HG03575 (cell line): ENCODE measurements at regions not wholly inside any gene's neighbourhood (a gene's known extent, or its start where the extent isn't known, plus 50 kb on each side); places are given as distances from the start of the nearest gene placed in this dataset.

Source experiments
- ATAC-seq: cut with Tn5 transposase; IDR thresholded peaks from one replicate; pipeline ENCODE4 v1.9.1; 2021; ENCODE audit not compliant: unreplicated experiment, insufficient number of reproducible peaks, low FRiP score; ENCODE audit errors: extremely low read depth

DNA sequence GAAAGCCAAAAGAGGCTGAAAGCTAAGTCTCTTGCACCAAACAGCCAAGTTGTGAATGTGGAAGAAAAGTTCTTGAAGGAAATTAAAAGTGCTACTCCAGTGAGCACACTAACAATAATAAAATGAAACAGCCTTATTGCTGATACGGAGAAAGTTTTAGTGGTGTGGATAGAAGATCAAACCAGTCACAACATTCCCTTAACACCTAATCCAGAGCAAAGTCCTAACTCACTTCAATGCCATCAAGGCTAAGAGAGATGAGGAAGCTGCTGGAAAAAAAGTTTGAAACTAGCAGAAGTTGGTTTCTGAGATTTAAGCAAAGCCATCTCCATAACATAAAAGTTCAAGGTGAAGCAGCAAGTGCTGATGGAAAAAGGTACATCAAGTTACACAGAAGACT is 288.8 kb upstream of the RARB start:
- no peak for ATAC-seq

DNA sequence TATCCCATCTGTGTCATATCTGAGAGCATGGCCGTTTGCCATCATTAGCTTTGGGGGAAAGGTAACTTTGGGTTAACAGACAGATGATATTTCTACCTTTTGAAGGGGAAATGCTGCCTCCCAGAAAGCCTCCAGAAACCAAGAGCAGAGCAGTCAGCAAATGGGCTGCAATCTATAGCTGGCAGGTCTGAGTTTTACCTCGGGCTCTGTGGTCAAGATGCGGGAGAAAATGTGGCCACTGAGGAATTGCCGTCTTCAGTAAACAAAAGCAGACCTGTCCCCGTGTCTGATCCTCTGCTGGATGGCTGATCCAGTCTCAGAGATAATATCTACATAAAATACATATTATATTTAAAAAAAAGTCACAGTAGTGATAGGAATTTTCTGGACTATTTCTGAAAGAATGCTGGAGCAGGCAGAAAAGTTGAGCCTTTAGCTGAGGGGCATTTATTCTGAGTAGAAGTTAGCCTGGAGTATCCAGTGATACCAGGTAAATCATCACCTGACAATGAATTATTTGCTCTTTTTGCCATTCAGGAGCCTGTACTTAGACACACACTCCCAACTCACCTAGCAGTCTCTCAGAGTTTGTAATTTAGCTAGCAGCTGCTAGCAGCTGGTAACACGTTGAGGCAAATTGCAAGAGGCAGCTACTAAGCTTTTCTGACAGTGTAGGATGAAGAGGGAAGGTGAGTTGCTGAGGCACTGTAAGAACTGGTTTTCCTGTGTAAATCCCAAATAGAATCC is 285.3 kb upstream of the RARB start:
- ATAC-seq: no peak

DNA sequence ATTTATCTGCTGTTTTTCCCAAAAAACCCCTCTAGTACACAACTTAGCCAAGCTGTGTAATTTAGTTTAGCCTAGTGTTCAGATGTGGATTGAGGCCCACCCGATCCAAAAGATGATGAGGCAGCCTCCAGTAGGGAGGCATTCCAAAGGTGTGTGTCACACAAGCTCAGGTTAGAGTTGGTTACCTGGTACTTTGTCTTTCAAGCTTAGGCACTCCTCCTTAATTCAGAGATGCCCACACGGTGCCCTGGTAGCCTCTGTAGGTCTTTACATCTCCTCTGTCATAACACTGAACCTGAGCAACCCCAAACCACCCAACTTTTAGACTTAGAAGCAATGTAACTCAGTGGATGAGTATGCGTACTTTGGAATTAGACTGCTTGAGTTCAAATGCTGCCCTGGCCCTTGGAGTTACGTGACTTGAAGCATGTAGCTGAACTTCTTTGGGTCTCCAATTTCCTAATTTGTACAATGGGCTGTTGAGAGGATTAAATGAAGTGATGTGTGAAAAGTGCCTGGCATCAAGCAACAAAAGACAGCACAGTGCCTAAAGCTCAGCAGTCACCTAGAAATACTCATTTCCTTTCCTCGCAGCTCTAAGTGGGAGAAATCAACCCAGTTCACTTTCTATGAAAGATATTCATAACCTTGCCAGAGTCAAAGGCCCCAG is 284.6 kb upstream of the RARB start:
- ATAC-seq: no peak

- ATAC-seq: no peak
Observed at GRCh38 chr3:25144430-25144829, 283.6 kb upstream of the RARB start.

DNA sequence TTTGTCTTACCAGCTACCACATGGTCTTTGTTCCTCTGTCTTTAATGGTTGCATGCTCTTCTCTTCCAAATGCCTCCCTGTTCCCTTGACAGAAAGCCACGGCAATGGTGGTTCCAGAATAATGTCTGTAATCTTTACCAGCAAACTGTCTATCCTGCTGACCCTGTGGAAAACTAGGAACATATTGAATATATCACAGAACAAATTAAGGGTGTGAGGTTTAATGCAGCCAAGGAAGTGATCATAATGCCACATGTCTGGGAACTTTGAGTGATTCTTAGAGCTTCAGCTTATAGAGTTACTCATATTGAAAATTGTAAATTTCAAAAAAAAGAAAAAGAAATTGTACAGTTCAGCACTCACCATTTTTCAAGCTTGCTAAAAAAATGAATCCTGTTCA is 282.9 kb upstream of the RARB start:
- no peak for ATAC-seq

- no peak for ATAC-seq
Observed at GRCh38 chr3:25150199-25150598, 277.9 kb upstream of the RARB start.

- ATAC-seq: no peak
Observed at GRCh38 chr3:25151281-25151902, 276.7 kb upstream of the RARB start.

- ATAC-seq: no peak
Observed at GRCh38 chr3:25151903-25152295, 276.2 kb upstream of the RARB start.

GRCh38 chr3:25153136-25153535 is 274.9 kb upstream of the RARB start:
- no peak for ATAC-seq

- ATAC-seq: no peak
Observed at GRCh38 chr3:25153561-25153960, 274.5 kb upstream of the RARB start.

DNA sequence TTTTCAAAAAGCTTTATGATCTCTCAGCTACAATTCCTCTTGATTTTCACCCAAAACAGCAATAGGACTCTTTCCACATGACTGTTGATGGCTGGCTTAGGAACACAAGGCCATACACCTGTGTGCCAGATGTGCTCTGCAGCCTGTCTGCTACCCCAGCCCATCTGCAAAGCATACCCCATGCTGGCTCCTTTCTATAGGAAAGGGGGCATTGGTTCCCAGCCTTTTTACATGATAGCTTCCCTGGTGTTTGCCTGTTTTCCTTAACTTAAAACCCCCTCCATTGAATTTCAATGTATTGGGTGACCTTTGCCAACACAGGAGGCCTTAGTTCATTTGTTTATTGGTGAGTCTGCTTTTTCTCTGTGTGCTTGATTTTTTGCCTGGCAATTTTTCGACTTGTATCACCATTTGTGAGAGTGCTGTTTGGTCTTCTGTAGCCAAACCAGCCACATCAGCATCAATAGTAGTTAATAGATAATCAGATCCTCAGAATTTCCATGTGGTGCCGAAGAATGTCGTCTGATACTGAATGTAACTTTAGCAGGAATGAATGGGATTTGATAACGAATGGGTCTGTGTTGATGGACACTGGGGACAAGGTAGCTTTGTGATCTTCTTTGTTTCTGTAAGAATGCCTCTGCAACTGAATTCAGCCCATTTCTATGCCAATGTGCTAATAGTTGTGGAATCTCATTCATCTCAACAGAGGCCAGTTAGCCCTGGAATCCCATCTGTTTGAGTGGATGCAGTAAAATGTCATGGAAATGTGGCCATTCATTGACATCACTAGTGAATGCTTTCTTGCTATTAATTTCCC is 272.2 kb upstream of the RARB start:
- no peak for ATAC-seq

DNA sequence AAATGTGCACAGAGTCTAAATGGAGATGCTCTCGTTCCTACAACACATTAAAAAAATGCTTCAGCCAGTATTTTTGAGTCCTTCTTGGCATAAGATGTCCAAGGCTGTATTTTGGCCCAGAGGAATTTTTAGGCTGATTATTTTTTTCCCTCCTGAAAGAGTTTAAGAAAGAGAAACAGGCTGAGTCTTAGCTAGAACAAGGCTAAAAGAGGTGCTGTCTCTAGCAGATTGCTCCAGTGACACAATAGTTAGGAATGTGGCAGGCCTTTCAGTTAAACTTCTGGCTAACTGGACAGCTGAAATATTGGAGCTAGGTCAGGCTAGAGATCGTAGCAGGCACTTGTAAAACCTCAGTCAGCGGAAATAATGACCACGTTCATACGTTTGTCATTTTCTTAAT is 271.4 kb upstream of the RARB start:
- ATAC-seq: no peak

- no peak for ATAC-seq
Observed at GRCh38 chr3:25165306-25165705, 262.8 kb upstream of the RARB start.

GRCh38 chr3:25166016-25166415 is 262.0 kb upstream of the RARB start:
- ATAC-seq: no peak

GRCh38 chr3:25169151-25169550 is 258.9 kb upstream of the RARB start:
- ATAC-seq: no peak

DNA sequence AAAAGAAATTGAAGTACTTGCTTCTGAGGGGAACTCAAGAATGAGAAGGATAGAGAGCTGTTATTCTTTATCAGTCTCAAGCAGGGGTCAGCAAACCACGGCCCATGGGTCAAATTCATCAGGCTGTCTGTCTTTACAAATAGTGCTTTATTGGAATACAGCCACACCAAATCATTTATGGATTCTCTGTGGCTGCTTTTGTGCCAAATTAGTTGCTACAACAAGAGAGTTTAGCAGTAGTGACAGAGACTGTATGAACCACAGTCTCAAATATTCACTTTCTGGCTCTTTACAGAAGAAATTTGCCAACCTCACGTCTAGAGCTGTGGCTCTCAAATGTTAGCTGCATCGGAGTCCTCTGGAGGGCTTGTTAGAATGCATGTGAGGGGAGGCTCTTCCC is 258.0 kb upstream of the RARB start:
- ATAC-seq: no peak

DNA sequence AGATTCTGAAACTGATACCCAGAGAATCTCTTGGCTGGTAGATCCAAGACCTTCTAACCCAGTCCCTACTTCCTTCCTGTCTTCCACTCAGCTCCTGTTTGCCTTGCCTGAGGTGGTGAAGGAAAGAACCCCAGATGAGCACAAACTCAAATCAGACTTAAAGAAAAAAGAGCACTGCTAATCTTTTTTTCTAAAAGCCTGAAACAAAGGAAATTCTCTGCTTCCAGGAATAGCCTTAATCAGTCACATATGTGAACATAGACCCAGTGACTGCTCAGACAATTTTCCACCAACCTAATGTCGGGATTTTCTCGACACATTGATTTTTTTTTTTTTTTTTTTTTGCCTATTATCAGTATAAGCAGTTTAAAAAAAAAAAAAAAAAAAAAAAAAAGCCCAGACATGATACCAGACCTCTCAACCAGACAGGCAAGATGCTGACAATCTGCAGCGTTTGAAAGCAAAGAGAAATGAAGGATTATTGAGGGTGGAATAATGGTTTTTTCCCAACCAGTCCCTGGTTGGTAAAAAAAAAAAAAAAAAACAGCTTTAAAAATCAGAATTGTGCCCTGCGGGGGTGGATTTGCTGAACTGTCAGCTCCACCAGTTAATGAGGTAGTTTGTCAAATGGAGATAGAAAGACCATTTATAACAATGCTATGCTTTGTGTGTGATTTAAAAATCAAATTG is 256.8 kb upstream of the RARB start:
- no peak for ATAC-seq

- ATAC-seq: no peak
Observed at GRCh38 chr3:25171897-25172296, 256.2 kb upstream of the RARB start.

GRCh38 chr3:25173606-25174005 is 254.5 kb upstream of the RARB start:
- no peak for ATAC-seq
